Natural killer cell (primary cell): ENCODE measurements at regions not wholly inside any gene's neighbourhood (a gene's known extent, or its start where the extent isn't known, plus 50 kb on each side); places are given as distances from the start of the nearest gene placed in this dataset.

ENCODE experiments used
- ATAC-seq, 3 donors: fragments of 150-1000 bp in 2 of 3; fragments of 200-7000 bp in 1 of 3; cut with Tn5 transposase; 1 replicate in 1 of 3; 2 replicates in 2 of 3; pipeline ENCODE4 v1.10.0; 2021; ENCODE audit warnings: mild to moderate bottlenecking in 2 of 3, moderate library complexity in 2 of 3
- DNase-seq, 2 donors: peaks; one replicate each; pipeline versions ENCODE4 v3.0.0 to v3.0.0-alpha.2; 2013 to 2021; ENCODE audit warnings: mixed read lengths in 1 of 2
- H3K27ac ChIP-seq: one replicate; pipeline ENCODE4 v1.5.1; 2013; ENCODE audit warnings: mild to moderate bottlenecking, low read length
- H3K27me3 ChIP-seq: one replicate; pipeline ENCODE4 v1.6.1; 2013; ENCODE audit warnings: low read length; ENCODE audit not compliant: control insufficient read depth, insufficient read depth
- H3K36me3 ChIP-seq: one replicate; pipeline ENCODE4 v1.6.1; 2013; ENCODE audit warnings: low read length; ENCODE audit not compliant: control insufficient read depth, insufficient read depth
- H3K4me1 ChIP-seq: one replicate; pipeline ENCODE4 v1.6.1; 2013; ENCODE audit warnings: low read length; ENCODE audit not compliant: control insufficient read depth, insufficient read depth
- H3K4me3 ChIP-seq: one replicate; pipeline ENCODE4 v1.5.1; 2013; ENCODE audit warnings: low read length
- H3K9me3 ChIP-seq: one replicate; pipeline ENCODE4 v1.6.1; 2013; ENCODE audit warnings: low read length; ENCODE audit not compliant: control insufficient read depth, insufficient read depth
- H3K27ac Mint-ChIP-seq, 2 donors: one replicate each; pipeline ENCODE4 v1.8.0; 2022; ENCODE audit warnings: mild to moderate bottlenecking in 2 of 2, mixed read lengths in 2 of 2, moderate library complexity in 1 of 2
- H3K27me3 Mint-ChIP-seq, 2 donors: one replicate each; pipeline ENCODE4 v1.8.0; 2022; ENCODE audit warnings: low read depth in 2 of 2, mixed read lengths in 2 of 2
- H3K36me3 Mint-ChIP-seq: one replicate; pipeline ENCODE4 v1.8.0; 2022; ENCODE audit warnings: mixed read lengths
- H3K4me1 Mint-ChIP-seq, 2 donors: one replicate each; pipeline ENCODE4 v1.8.0; 2022; ENCODE audit warnings: mixed read lengths in 2 of 2
- H3K4me3 Mint-ChIP-seq: one replicate; pipeline ENCODE4 v1.8.0; 2022; ENCODE audit warnings: mild to moderate bottlenecking, moderate library complexity, mixed read lengths
- H3K9me3 Mint-ChIP-seq, 2 donors: one replicate each; pipeline ENCODE4 v1.8.0; 2022; ENCODE audit warnings: mixed read lengths in 2 of 2
- WGBS: methylation state at CpG from one replicate; pipeline ENCODE4 v1.1.7; 2013; ENCODE audit warnings: missing lambda C conversion rate; ENCODE audit not compliant: insufficient coverage; 5-methylcytosine and 5-hydroxymethylcytosine counted together
- intact Hi-C: fragments of 100-400 bp; cut with micrococcal nuclease; formaldehyde crosslinking; loops from one replicate; pipeline ENCODE4 v1.14.2; 2022
- TF ChIP-seq, protein P1 (sequence below): fragments of 200-600 bp; IDR thresholded peaks from one replicate; pipeline ENCODE4 v1.8.0; 2022; ENCODE audit warnings: antibody characterized with exemption

DNA sequence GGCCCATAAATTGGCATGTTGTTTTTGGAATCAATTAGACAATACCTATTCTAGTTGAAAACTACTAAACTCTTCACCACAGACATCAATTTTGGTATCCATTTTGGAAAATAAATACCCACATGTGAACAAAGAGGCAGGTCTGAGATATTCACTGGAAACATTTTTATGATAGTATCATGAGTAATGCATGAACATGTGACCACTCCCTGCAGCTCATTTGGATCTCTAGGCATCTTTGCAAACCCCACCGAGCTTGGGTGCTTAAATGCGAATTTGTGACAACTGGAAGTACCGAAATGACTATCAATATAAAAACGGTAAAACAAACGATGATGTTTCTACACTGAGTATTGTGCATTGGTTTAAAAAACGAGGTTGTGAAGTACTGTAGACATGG is 285.2 kb downstream of the IRF8 start:
- H3K4me3 Mint-ChIP-seq: no peak overlapping the region
- H3K9me3 Mint-ChIP-seq: no peaks in the 10 kb centered on the region
- intact Hi-C loops: no loop called here

DNA sequence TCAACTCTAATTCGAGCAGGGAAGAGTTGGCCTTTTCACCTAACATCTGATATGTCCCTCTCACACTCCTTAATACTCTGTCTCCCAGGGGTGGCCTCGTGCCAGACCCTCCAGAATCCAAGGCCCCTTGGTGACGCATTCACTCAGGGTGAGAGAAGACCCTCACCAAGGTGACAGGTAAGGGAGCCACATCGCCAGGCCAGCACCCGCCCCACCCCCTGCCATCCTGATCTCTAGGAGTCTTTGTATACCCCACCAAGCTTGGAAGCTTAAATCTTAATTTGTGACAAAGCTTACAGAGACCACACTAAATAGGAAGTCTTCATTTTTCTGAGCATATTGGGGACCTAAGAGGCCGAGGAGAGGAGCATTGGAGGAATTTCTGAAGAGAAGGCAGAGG is 286.1 kb downstream of the IRF8 start:
- Histone ChIP-seq H3K36me3 (no peaks in the 10 kb centered on the region), H3K27me3 (peaks cover 2% of the 10 kb centered on the region), H3K4me3 (no peak overlapping the region), H3K9me3 (no peaks in the 10 kb centered on the region), H3K4me1 (no peaks in the 10 kb centered on the region), H3K27ac (no peak overlapping the region)
- TF ChIP-seq, protein P1, sequence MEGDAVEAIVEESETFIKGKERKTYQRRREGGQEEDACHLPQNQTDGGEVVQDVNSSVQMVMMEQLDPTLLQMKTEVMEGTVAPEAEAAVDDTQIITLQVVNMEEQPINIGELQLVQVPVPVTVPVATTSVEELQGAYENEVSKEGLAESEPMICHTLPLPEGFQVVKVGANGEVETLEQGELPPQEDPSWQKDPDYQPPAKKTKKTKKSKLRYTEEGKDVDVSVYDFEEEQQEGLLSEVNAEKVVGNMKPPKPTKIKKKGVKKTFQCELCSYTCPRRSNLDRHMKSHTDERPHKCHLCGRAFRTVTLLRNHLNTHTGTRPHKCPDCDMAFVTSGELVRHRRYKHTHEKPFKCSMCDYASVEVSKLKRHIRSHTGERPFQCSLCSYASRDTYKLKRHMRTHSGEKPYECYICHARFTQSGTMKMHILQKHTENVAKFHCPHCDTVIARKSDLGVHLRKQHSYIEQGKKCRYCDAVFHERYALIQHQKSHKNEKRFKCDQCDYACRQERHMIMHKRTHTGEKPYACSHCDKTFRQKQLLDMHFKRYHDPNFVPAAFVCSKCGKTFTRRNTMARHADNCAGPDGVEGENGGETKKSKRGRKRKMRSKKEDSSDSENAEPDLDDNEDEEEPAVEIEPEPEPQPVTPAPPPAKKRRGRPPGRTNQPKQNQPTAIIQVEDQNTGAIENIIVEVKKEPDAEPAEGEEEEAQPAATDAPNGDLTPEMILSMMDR: no peak
- WGBS: 71% methylated on average over 6 of the region's 6 CpGs
- H3K4me3 Mint-ChIP-seq: no peak overlapping the region
- H3K36me3 Mint-ChIP-seq: no peaks in the 10 kb centered on the region
- intact Hi-C loops: no loop called here
- H3K27ac Mint-ChIP-seq: no peak overlapping the region
- DNase-seq (no peak), ATAC-seq (no peak)
- H3K4me1 Mint-ChIP-seq: no peaks in the 10 kb centered on the region
- H3K27me3 Mint-ChIP-seq: peaks cover 0 to 23% of the 10 kb centered on the region in 2 donors
- H3K9me3 Mint-ChIP-seq: no peaks in the 10 kb centered on the region

More for the DNA sequence above, 285.2 kb downstream of the IRF8 start:
- TF ChIP-seq, protein P1: no peak
- Histone ChIP-seq H3K9me3 (no peaks in the 10 kb centered on the region), H3K27ac (no peak overlapping the region), H3K4me3 (no peak overlapping the region), H3K36me3 (no peaks in the 10 kb centered on the region), H3K4me1 (no peaks in the 10 kb centered on the region), H3K27me3 (peaks cover 2% of the 10 kb centered on the region)
- Mint-ChIP-seq H3K4me1 (no peaks in the 10 kb centered on the region), H3K36me3 (no peaks in the 10 kb centered on the region), H3K27me3 (peaks cover 0 to 22% of the 10 kb centered on the region in 2 donors), H3K27ac (no peak overlapping the region)
- WGBS: 81% methylated on average over 6 of the region's 6 CpGs
- ATAC-seq (no peak), DNase-seq (no peak)

DNA sequence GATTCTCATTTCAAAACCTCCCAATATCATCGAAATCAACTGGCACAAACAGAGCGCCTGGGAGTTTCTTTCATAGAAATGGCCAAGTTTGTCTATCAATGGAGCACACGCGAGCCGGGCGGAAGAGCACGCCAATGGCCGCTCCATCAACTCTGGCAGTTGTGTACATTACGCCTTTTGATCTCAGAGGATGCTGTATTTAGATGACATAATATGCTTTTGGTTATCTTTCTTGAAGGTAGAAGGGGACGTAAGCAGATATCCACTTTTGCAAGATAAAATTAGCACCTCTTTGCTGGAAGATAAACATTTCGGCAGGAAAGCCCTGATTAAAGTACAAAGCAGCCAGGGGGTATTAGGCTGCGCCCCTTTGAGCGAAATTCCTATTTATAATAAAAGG is 287.4 kb downstream of the IRF8 start:
- H3K27ac Mint-ChIP-seq: no peak overlapping the region
- no peaks in the 10 kb centered on the region for H3K9me3 ChIP-seq
- H3K27ac ChIP-seq: no peak overlapping the region
- no peak for ATAC-seq
- intact Hi-C loops: no loop called here
- TF ChIP-seq, protein P1: no peak
- no peaks in the 10 kb centered on the region for H3K36me3 ChIP-seq
- no peak overlapping the region for H3K4me3 ChIP-seq
- no peaks in the 10 kb centered on the region for H3K9me3 Mint-ChIP-seq
- H3K27me3 Mint-ChIP-seq: peaks cover 0 to 35% of the 10 kb centered on the region in 2 donors
- H3K4me1 ChIP-seq: no peaks in the 10 kb centered on the region
- no peaks in the 10 kb centered on the region for H3K4me1 Mint-ChIP-seq
- no peaks in the 10 kb centered on the region for H3K36me3 Mint-ChIP-seq
- peaks cover 2% of the 10 kb centered on the region for H3K27me3 ChIP-seq
- 90% methylated on average over 11 of the region's 13 CpGs for WGBS
- H3K4me3 Mint-ChIP-seq: no peak overlapping the region
- DNase-seq: no peak

DNA sequence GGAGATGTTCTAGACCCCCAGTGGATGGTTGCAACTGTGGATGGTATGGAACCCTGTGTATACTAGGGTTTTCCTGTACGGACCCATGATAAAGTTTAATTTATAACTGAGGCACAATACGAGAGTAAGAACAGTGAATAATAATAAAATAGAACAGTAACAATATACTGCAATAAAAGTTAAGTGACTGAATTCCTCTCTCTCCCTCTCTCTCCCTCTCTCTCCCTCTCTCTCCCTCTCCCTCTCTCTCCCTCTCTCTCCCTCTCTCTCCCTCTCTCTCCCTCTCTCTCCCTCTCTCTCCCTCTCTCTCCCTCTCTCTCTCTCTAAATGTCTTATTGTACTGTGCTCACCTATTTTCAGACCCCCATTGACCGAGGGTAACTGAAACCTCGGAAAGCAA is 291.0 kb downstream of the IRF8 start:
- H3K4me3 Mint-ChIP-seq: no peak overlapping the region
- intact Hi-C loops: no loop called here
- H3K9me3 ChIP-seq: no peaks in the 10 kb centered on the region
- no peaks in the 10 kb centered on the region for H3K36me3 ChIP-seq
- peaks cover 2% of the 10 kb centered on the region for H3K27me3 ChIP-seq
- H3K9me3 Mint-ChIP-seq: no peaks in the 10 kb centered on the region
- H3K27ac ChIP-seq: no peak overlapping the region
- H3K4me1 ChIP-seq: no peaks in the 10 kb centered on the region
- no peak overlapping the region for H3K4me3 ChIP-seq
- DNase-seq (no peak), ATAC-seq (no peak)
- no peak overlapping the region for H3K27ac Mint-ChIP-seq
- no peaks in the 10 kb centered on the region for H3K4me1 Mint-ChIP-seq
- WGBS: 90% methylated on average over 2 of the region's 4 CpGs
- H3K27me3 Mint-ChIP-seq: peaks cover 21 to 66% of the 10 kb centered on the region in 2 donors
- TF ChIP-seq, protein P1: no peak
- no peaks in the 10 kb centered on the region for H3K36me3 Mint-ChIP-seq
